ENCODE measurements at regions not wholly inside any gene's neighbourhood (a gene's known extent, or its start where the extent isn't known, plus 50 kb on each side); places are given as distances from the start of the nearest gene placed in this dataset.
"Not testable (repeated sequence)": the region's sequence is repeated elsewhere in the genome, so short reads cannot be mapped to it uniquely, and the experiment has no call there.

DNA sequence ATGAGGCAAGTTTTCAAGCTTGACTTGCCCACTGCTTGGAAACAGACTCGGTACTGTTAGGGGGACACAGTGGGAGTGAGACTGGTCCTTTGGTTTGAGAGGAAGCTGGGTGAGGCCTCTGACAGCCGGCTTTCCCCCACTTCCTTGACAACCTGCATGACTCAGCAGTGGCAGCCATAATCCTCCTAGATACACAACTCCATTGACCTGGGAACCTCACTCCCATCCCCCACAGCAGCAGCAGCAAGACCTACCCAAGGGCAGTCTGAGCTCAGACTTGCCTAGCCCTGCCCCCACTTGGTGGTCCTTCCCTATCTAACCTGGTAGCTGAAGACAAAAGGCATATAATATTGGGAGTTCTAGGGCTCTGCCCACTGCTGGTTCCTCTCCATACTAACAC, 1043.5 kb upstream of the ALCAM start:
- DNase-seq: no peak

DNA sequence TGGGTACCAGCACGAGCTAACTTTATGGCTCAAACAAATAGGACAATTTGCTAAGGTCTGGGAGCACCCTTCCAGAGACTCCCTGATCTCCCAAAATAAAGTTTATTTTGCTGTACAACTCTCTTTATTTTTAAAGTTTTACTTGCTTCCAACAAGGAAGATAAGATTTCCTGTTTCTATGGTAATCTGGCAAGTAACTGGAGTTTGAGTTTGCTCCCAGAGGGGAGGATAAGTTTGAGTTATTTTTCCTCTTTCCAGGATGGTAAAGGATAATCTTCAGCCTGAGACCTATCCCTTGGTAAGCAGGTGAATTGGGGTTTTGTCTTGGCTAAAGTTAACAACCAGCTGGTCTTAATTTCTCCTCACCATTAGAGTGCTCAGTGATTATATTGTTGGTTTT, 1019.4 kb upstream of the ALCAM start:
- no peak for DNase-seq

DNA sequence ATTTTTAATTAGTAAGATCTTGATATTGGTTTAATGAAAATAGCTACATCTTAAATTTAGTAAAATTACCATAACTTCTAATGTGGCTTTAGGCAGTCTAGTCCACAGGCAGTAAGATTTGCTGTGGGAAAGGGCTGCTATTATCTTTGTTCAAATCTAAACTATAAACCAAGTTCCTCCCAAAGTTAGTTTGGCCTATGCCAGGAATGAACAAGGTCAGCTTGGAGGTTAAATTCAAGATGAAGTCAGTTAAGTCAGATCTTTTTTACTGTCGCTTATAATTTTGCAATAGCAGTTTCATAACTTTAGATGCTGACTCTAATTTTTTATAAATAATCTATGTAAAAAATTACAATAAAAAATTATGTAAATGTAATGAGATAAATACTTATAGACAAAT, 1016.9 kb upstream of the ALCAM start:
- DNase-seq: no peak

DNA sequence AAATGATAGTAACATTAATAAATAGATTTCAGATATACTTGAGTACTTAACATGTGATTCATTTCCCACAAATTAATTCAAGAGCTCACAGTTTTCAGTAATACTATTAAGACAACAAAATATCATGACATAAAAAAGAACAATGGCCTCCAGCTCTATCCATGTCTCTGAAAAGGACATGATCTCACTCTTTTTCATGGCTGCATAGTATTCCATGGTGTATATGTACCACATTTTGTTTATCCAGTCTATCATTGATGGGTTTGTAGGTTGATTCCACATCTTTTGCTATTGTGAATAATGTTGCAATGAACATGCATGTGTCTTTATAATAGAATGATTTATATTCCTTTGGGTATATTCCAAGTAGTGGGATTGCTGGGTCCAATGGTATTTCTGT, 1012.8 kb upstream of the ALCAM start:
- DNase-seq: no peak

DNA sequence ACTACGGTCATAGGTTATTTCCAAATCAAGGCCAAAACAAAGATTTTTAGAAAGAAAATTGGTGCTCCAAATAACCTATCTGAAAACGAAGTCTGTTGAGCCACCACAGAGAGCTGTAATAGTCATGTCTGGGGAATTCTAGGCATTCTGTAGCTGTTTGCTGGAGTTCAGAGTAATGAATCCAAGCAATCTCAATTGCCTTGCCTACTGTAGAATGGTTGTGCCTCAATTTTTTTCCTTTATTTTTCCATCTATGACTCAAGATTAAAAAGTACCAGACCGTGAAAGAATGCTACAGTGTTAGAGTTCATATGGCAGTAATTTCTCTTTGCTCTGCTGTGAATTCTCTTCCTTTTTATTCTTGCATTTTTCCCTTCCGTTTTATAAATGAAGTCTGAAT, 1007.2 kb upstream of the ALCAM start:
- DNase-seq: no peak

DNA sequence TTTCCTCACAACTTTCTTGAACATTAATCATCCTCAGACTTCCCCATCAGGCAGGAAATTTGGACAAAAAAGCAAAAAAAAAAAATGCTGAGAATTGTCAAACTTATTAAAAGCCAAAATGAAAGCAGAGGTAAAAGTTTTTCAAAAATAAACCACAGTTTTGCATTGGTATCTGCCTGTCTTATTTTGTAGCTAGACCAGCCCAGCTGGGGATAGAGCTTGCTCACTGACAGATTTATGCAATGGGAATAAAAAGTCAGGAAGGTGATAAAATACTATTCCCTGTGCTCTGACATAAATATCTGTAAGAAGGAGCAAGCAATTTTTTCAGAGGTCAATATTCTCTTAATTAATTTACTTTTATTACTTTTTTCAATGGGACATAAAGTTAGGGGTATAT, 1006.7 kb upstream of the ALCAM start:
- DNase-seq: no peak

DNA sequence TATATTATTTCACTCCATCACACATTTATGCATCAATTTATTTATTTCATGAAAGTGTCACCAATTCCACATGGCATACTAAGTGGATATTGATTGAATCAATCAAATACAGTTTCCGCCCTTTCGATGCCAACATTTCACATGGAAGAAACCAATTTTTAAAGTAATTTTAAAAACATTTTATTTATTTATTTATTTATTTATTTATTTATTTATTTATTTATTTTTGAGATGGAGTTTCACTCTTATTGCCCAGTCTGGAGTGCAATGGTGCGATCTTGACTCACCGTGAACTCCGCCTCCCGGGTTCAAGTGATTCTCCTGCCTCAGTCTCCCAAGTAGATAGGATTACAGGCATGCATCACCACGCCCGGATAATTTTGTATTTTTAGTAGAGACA, 1005.0 kb upstream of the ALCAM start:
- not testable (repeated sequence) for DNase-seq

DNA sequence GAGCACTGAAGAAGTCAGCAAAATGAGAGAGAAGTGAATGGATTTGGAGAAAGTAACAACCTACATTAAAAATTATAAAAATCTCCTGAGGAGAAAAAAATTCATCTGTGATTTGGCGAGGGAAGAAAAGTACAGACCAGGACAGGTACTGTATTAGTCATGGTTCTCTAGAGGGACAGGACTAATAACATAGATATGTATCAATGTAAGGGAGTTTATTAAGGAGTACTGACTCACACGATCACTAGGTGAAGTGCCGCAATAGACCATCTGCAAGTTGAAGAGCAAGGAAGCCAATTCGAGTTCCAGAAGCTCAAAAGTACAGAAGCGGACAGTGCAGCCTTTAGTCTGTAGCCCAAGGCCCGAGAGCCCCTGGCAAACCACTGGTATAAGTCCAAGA, 1004.4 kb upstream of the ALCAM start:
- no peak for DNase-seq

DNA sequence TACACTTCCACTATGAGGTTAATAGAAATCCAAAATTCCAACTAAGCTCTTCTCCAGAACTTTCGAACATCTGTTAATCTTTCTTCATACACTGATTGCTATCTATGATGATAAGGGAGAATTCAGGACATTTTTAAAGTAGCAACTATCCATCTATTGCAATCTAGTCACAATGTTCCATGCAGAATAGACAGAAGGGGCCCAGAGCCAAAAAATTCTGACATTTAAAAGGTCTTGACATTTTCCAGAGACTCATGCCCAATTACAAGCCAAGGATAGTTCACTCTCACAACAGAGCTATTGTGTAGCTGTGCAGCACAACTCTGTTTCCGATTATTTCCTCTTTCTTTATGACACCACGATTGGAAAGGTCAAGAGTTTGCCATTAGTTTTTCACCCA, 999.7 kb upstream of the ALCAM start:
- DNase-seq: no peak

DNA sequence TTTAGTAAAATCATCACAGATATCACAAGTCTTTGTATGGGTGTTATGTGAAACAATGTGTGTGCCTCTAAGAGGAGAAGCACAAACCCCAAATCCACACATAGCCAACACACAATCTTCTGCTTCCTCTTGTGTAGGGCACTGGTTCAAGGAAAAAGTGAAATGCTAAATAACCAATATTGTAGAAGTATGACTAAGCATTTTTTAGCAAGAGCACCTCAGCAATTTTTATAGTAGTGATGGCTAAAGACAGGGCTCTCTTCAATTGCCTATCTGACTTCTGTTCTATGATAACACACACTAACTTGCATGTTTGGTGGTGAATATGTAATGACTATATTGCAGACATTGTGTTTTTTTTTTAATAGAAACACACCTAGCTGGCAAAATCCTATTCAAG, 997.9 kb upstream of the ALCAM start:
- DNase-seq: no peak

DNA sequence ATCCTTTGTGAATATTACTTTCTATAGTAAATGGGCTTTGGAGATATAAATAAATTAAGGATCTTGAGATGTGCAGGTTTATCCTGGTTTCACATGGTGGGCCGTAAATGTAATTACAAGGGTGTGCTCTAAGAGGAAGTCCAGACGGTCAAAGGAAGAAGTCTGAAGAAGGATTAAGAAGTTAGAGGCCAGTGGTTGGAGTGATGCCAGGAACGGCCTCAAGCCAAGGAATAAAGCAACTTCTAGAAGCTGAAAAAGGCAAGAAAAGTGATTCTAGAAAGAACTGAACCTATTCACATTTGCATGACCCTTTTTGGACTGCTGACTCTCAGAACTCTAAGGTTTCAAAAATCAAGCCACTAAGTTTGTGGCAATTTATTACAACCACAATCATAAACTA, 981.3 kb upstream of the ALCAM start:
- no peak for DNase-seq

DNA sequence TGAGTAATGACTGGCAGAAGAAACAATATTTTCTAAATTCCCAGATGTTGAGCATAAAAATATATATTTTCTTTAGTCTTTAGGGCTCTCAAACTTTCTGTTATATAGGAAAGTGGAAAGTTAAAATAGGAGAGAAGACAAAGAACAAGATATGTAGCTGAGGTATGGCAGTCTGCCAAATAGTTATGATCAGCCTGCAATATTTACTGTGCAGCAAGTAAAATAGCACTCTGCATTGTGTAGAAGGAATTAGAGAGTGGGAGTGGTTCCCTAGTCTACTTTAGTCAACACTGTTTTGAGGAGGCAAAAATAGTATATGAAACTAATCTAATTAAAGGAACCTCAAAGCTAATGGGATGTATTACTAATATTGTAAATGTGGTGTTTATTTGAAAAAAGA, 978.1 kb upstream of the ALCAM start:
- peak; percentile 34 for DNase-seq

DNA sequence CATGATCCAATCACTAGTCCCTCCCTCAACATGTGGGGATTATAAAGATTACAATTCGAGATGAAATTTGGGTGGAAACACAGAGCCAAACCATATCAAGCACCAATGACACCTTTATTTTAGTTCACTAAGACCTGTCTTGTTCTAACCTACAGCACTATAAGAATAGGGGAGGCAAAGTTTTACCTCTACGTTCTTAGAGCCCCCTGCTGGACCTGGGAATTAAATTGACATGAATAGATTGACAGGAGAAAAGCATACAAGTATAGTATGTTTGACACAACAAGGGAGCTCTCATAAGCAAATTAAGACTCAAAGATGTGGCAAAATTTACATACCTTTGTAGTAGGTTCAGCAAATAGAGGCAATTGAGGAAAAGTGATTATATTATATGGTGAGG, 974.4 kb upstream of the ALCAM start:
- no peak for DNase-seq

DNA sequence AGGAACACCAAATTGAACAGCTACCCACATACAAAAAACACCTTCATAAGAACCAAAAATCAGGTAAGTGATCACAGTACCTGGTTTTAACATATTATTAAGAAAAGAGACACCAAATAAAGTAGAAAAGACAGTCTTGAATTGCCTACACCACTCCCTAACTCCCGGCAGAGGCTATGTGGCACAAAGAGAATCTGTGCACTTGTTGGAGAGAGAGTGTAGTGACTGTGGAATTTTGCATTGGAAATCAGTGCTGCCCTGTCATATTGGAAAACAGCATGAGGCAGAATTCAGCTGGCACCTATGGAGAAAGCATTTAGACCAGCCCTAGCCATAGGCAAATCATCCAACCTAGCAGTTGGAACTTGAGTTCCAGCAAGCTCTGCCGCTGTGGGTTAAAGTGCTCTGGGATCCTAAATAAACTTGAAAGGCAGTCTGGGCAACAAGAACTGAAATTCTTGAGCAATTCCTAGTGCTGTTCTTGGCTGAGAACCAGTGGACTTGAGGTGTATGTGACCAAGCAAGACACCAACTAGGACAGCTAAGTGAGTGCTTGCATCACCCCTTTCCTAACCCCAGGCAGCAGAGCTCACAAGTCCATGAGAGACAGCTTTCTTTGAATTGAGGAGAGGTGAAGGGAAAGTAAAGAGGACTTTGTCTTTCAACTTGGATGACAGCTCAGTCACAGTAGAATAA, 969.6 kb upstream of the ALCAM start:
- DNase-seq: no peak

DNA sequence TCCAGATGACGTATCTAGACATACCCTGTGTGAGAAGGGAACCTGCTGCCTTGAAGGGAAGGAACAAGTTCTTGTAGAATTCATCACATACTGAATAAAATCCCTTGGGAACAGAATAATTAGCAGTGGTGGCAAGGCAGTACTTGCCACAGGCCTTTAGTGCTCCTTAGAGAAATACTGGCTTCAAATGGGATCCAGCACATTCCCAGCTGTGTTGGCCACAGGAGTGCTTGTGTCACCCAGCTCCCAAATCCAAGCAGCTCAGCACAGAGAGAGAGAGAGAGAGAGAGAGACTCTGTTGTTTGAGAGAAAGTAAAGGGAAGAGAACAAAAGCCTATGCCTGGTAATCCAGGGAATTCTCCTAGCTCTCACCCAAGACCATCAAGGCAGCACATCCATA, 969.0 kb upstream of the ALCAM start:
- DNase-seq: no peak

DNA sequence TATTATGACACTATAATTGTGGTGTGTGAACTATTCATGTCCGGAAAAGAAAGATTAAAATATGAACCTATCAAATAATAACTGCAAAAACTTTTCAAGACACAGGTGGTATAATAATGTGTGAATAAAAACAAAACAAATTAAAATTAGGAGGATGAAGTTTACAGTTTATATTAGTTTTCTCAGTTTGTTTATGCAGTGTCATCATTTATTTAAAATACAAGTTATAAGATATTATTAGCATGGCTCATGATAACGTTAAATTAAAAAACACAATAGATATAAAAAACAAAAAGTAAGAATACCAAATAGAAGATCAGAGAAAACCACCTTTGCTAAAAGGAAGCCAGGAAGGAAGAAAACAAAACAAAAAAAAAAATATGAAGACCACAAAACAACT, 963.8 kb upstream of the ALCAM start:
- DNase-seq: no peak

DNA sequence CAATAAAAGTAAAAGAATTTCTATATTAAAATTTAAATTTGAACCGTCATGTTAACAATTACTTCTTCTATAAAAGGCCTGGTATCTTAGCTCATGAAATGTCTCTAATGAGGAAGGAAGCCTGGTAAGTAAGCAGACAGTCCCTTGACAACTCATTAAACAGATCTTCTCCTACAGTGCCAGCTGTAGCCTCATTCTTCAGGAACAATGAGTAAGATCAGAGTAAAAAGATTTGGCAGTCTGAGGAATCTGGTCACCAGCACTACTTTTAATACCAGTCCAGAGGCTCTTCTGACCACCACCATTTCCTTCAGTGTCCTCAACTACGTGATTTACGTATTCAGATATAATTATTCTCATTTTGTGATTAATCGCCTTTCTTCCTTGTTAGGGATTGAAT, 955.0 kb upstream of the ALCAM start:
- no peak for DNase-seq

DNA sequence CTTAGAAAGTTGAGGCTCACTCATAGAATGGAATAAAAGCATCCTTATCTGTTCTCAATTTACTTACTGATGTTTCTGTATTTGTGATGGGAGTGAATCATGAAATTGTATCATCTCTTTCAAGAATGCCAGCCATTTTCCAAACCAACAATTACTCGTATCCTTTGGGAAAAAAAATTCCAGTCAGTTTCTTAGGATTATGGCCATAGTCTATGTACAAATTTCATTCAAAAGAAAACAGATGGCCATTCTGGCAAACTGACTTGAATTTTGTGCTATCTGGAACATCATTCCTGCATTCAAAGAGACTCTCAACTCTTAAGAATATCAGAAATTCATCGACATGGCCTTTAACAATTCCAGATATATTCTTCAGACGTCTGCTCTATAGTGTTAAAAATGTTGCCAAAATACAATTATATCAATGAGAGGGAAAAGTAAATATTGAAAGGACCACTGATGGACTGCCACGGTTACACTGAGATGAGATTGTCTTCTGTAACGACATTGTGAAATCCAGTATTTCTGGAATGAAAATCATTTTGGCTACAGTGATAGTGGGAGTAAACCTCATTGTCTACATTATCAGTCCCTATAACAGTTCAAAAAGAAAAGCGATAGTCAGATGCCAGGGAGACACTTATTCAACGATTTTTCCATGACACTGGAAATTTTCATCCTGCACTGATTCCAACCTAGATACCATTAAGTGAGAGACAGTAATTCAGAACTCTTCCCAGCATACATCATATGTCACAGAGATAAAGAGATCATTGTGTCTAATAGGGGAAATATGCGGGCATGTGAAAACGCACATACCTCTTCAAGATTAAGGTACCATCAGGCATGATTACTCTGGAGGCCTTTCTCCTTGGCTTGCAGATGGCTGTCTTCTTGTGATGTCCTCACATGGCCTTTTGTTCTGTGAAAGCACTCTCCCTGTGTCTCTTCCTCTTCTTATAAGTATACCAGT, 953.8 kb upstream of the ALCAM start:
- DNase-seq: no peak

DNA sequence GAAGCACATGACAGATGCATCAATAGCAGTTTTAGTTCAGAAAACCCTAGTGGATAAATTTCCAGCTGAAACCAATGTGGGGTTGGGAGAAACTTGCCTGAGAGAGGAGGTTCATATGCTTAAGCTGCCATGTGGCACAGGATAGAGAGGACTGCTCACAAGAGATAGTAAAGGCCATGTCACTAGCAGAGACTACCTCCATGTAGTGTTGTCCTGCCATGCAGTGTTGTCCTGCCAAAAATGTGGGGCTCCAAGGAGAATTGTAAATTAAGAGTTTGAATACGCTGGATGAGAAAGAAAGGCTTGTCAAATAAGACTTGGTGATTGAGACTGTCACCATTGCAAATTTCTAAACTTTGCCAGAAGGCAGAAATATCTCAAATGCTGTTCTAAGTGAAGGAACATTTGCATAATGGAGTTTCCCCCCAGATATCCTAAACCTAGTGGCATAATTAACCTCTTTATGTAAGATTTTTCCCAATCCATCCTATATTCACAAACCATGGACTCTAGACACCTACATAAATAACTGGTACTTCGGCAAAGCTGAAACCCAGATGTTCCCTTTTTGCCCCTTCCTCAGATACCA, 938.3 kb upstream of the ALCAM start:
- no peak for DNase-seq

DNA sequence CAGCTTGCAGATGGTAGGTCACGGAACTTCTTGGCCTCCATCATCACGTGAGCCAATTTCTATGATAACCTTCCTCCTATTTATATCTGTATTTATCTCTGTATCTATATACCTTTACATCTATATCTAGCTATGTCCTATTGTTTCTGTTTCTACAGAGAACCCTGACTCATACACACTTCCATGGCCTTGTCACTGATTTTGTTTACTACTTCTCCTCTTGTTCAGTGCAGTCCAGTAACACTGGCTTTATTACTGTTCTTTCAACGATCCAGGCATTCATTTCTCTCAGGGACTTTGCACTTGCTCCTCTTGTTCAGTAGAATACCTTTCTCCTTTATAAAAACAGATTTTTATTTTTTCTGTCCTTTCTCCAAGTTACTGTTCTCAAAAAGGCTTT, 937.0 kb upstream of the ALCAM start:
- peak; percentile 4 for DNase-seq

DNA sequence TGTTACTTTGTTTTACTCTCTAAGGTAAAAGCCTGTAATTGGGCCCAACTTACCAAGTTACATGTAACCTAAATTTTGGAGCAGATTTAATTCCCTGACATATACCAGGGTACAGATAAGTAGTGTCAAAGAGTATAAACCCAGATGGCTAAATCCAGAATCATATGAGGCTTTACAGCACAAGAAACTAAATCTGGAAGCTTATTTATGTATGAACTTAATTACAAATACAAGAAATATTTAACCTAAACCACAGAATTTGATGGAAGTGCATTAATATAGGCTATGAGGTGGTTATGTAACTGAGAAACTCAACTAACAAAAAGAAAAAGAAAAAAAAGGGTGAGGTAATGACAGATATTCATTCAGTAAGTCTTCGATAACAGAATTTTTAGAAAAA, 930.2 kb upstream of the ALCAM start:
- no peak for DNase-seq

DNA sequence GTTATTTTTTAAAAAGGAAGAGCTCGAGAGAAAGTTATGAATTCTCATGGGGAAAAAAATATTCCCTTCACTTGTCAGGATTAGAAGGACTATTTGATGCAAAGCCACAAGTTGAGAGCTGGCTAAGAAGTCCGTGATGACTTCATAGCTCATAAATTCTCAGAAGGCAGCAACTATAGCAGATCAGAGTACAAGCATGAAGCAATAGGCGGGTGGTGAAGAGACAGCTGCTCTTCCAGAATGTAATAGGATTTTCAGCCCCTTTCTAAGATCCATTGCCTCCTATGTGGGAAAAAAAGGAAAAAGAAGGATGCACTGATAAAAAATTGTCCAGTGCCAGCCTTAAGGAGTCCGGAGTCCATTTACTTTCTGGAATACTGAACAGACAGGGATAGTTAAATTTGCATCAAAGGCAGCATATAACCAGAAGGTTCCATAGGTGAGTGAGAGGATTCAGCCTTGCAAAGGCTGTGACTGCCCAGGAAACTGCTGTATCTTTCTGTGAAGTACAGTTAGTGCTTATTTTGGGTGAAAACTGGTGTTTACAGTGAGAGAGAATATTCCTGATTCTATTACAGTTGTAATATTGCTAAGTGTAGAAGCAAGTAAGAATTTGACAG, 929.5 kb upstream of the ALCAM start:
- DNase-seq: peak; percentile 6

DNA sequence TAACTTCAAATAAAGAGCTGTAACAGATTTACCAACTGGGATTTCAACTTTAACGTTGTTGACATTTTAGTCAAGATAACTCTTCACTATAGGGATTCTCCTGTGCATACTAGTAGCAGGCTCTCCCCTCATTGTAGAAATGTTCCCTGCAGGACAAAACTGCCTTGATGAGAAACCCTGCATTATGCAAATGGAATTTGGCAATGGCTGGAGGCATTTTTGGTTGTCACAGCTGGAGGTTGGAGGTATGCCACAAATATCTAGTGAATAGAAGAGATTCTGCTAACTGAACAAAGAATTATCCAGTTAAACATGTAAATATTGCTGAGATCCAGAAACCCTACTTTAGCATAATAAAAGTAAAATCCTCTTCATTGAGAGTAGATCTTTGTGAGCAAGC, 928.8 kb upstream of the ALCAM start:
- DNase-seq: no peak

DNA sequence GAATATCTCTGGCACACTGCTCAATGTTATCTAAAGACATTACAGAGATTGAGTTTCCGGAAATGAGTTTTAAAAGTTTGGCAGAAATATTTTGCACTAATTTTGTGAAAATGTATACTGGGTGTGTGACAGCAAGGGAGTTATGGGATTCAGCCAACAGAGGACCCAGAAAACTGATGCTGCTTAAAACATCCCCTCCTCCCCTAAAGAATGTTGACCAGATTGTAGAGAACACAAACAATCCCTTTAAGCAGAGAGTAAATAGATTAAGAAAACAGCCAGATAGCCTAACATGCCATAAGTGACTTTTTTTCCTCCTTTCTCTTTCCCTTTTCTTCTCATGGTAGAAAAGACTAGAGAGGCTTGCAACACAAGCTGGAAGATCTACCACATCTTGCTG, 928.0 kb upstream of the ALCAM start:
- DNase-seq: no peak
